ENCODE measurements at regions not wholly inside any gene's neighbourhood (a gene's known extent, or its start where the extent isn't known, plus 50 kb on each side); places are given as distances from the start of the nearest gene placed in this dataset.

DNA sequence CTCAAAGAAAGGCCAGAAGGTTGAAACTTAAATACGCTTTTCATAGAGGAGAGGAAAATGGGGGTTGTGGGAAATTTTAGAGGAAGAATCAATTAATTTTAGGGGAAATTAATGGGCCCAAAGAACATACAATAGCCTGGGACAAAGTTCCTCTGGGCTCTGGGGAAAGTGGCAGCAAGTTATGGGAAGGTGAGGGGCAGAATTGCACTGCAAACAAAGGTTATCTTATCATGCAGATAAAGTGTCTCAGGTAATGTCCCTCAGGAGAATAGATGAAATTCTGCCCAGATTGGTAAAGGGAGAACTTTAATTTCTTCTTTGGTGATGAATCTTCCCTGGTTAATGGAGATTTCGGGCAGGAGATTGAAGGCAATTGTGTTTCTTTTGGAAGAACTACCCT is 326.1 kb upstream of the SLC24A2 start:
- TF ChIP-seq, protein P1, sequence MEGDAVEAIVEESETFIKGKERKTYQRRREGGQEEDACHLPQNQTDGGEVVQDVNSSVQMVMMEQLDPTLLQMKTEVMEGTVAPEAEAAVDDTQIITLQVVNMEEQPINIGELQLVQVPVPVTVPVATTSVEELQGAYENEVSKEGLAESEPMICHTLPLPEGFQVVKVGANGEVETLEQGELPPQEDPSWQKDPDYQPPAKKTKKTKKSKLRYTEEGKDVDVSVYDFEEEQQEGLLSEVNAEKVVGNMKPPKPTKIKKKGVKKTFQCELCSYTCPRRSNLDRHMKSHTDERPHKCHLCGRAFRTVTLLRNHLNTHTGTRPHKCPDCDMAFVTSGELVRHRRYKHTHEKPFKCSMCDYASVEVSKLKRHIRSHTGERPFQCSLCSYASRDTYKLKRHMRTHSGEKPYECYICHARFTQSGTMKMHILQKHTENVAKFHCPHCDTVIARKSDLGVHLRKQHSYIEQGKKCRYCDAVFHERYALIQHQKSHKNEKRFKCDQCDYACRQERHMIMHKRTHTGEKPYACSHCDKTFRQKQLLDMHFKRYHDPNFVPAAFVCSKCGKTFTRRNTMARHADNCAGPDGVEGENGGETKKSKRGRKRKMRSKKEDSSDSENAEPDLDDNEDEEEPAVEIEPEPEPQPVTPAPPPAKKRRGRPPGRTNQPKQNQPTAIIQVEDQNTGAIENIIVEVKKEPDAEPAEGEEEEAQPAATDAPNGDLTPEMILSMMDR (conservative IDR thresholded peaks at IDR 0.05): no peak
- TF ChIP-seq ZFX (IDR thresholded peaks at IDR 0.05): no peak

Data from C4-2B (cell line).